Skeletal muscle satellite cell (primary cell): ENCODE measurements at regions not wholly inside any gene's neighbourhood (a gene's known extent, or its start where the extent isn't known, plus 50 kb on each side); places are given as distances from the start of the nearest gene placed in this dataset.
"Not testable (repeated sequence)": the region's sequence is repeated elsewhere in the genome, so short reads cannot be mapped to it uniquely, and the experiment has no call there.

Experiments
- H3K27me3 ChIP-seq: 2 replicates; pipeline ENCODE4 v1.7.0; 2013; ENCODE audit warnings: low read length; ENCODE audit not compliant: control insufficient read depth, insufficient read depth
- H3K36me3 ChIP-seq: 2 replicates; pipeline ENCODE4 v1.7.0; 2013; ENCODE audit warnings: mild to moderate bottlenecking, control low read depth, low read length; ENCODE audit not compliant: insufficient read depth
- H3K4me1 ChIP-seq: 2 replicates; pipeline ENCODE4 v1.7.0; 2013; ENCODE audit warnings: low read length; ENCODE audit not compliant: control insufficient read depth, insufficient read depth
- H3K4me2 ChIP-seq: 2 replicates; pipeline ENCODE4 v1.7.0; 2013; ENCODE audit warnings: mild to moderate bottlenecking, low read length
- H3K4me3 ChIP-seq: 2 replicates; pipeline ENCODE4 v1.7.0; 2013; ENCODE audit warnings: low read length
- H3K9ac ChIP-seq: 2 replicates; pipeline ENCODE4 v1.7.0; 2013; ENCODE audit warnings: mild to moderate bottlenecking, low read depth, low read length, moderate library complexity
- H3K9me3 ChIP-seq: replicated peaks from 2 replicates; pipeline ENCODE4 v1.7.0; 2013; ENCODE audit warnings: mild to moderate bottlenecking, control low read depth, low read length

DNA sequence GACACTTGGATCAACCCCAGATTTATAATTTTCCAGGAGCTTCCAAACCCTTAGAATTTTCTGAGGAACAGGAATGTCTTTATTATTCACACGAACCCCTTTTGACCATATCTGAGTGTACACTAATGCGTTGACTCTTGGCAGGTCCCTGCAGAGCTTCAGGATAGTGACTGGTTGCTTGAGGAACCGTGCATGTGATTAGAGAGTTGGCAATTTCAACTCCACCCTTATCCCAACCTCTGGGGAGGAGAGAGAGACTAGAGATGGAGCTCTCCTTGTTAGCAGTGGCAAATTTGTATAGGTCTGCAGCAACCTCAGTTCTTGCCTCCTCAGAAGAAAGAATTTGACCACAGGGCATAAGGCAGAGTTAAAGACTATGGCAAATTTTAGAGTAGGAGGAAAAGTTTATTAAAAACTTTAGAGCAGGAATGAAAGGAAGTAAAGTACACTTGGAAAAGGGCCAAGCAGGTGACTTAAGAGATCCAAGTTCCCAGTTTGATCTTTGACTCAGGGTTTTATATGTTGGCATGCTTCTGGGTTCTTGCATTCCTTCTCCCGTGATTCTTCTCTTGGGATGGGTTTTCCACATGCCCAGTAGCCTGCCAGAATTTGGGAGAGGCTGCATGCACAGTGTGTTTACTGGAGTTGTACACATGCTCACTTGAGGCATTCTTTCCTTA is 93.8 kb upstream of the ETV3 start:
- H3K36me3 ChIP-seq, result no peaks in the 10 kb centered on the region
- H3K4me1 ChIP-seq, result no peaks in the 10 kb centered on the region
- H3K4me2 ChIP-seq, result no peak overlapping the region
- H3K9ac ChIP-seq, result no peak overlapping the region
- peaks cover 4% of the 10 kb centered on the region for H3K27me3 ChIP-seq
- no peak overlapping the region for H3K4me3 ChIP-seq
- no peaks in the 10 kb centered on the region for H3K9me3 ChIP-seq

DNA sequence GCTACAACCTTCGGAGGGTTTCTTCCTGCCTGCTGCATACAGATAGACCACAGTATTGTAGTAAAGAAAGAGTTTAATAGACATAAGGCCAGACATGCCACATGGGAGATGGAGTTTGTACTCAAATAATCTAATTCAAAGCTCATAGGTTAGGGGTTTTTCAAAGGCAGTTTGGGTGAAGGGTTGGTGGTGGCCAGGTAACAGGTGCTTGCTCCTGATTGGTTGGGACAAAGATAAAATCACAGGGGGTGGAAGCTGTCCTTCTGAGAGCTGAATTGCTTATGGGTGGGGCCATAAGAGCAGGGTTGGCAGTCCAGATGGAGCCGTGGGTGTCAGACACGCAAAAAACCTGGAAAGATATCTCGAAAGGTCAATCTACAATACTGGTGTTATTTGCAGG is 92.3 kb upstream of the ETV3 start:
- Histone ChIP-seq H3K4me3 (no peak overlapping the region), H3K9me3 (no peaks in the 10 kb centered on the region), H3K9ac (no peak overlapping the region), H3K27me3 (peaks cover 4% of the 10 kb centered on the region), H3K4me1 (no peaks in the 10 kb centered on the region), H3K36me3 (no peaks in the 10 kb centered on the region), H3K4me2 (no peak overlapping the region)

DNA sequence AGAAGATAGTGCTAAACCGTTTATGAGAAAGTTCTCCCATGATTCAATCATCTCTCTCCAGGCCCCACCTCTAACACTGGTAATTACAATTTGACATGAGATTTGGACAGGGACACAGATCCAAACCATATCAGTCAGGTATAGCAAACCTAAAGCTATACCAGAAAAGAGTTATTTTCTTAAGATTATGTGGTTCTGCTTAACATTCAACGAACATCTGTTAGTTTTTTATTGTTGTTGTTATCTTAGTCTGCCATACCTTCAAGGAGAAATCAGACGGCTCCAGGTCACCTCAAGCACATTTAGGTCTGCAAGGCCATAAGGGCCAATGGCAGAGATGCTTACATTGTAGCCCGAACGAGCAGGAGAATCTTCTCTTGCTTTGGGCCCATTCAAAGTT is 89.5 kb upstream of the ETV3 start:
- H3K27me3 ChIP-seq, result peaks cover 4% of the 10 kb centered on the region
- H3K4me3 ChIP-seq, result no peak overlapping the region
- no peak overlapping the region for H3K9ac ChIP-seq
- H3K4me2 ChIP-seq, result no peak overlapping the region
- H3K36me3 ChIP-seq, result no peaks in the 10 kb centered on the region
- H3K4me1 ChIP-seq, result no peaks in the 10 kb centered on the region
- no peaks in the 10 kb centered on the region for H3K9me3 ChIP-seq

DNA sequence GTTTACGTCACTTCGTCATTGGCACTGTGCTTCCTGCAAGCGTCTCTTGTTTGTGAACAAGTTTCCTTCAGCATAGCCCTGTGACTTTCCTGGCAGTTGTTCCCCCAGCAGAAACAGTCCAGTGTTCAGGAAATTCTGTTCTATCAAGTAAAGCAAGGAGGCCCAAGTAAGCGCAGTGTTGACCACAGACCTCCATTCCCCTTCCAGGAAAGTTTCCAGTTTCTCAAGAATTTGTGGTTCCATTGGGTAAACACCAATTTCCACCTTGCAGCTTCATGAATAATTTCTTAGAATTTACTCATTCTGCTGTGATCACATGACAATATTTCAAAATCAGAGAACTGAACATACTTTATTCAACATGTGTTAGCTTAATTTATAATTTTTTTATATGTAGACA is 88.5 kb upstream of the ETV3 start:
- no peaks in the 10 kb centered on the region for H3K9me3 ChIP-seq
- no peak overlapping the region for H3K4me2 ChIP-seq
- H3K27me3 ChIP-seq, result peaks cover 4% of the 10 kb centered on the region
- no peak overlapping the region for H3K4me3 ChIP-seq
- H3K36me3 ChIP-seq, result no peaks in the 10 kb centered on the region
- H3K9ac ChIP-seq, result no peak overlapping the region
- H3K4me1 ChIP-seq, result no peaks in the 10 kb centered on the region

DNA sequence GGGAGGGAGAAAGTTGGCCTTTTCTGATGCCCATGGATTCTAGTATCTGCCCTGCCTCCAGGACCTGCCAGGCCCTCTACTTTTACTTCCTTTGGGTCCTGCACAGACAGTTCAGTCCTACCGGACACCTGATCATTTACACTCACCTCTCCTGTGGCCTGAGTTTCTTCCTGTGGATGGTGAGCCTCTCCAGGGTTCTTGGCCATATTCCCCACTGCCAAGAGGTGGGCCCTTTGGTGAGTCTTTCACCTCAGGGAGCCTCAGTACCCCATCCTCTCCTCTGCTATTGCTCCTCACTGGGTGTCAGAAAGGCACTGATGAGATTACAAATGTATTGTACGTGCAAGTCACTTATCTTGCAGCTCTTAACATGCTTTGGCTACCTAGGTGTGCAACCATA is 81.4 kb upstream of the ETV3 start:
- Histone ChIP-seq H3K4me2 (no peak overlapping the region), H3K9me3 (no peaks in the 10 kb centered on the region), H3K4me1 (no peaks in the 10 kb centered on the region), H3K9ac (no peak overlapping the region), H3K36me3 (no peaks in the 10 kb centered on the region), H3K4me3 (no peak overlapping the region), H3K27me3 (peaks cover 9% of the 10 kb centered on the region)

DNA sequence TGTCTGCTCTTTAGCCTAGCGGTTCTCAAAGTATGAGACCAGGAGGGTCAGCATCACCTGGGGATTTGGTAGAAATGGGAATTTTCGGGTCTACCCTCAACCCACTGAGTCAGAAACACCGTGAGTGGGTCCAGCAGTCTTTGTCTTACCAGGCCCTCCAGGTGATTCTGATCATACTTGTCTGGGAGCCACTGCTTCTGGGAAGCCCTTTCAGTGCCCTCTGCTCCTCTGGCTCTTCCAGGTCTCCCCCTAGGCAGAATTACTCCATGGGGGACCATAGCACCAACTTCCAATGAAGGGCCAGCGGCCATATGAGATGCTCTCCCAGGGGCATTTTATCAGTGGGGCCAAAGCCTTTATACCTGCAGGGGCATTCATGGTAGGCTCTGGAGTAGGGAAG is 81.0 kb upstream of the ETV3 start:
- no peak overlapping the region for H3K9ac ChIP-seq
- no peaks in the 10 kb centered on the region for H3K9me3 ChIP-seq
- H3K4me3 ChIP-seq, result no peak overlapping the region
- H3K36me3 ChIP-seq, result no peaks in the 10 kb centered on the region
- no peaks in the 10 kb centered on the region for H3K4me1 ChIP-seq
- peaks cover 9% of the 10 kb centered on the region for H3K27me3 ChIP-seq
- no peak overlapping the region for H3K4me2 ChIP-seq

DNA sequence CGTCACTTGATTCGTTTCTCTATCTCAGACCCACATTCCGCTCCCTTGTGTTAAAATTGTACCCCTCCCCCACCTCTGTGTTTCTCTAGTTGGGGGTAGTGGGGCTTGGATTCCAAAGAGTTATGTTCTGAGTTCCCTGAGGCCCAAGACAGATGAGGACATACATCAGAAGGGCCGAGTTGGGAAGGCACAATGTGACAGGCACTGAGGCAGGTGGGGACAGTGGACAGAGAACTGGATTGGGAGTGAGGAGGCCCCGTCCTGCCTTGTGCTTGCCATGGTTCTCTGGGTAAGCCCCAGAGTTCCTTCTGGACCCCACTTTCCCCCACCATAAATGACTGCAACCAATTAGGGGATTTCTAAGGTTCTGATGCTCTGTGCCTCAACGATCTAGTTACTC is 80.5 kb upstream of the ETV3 start:
- no peak overlapping the region for H3K4me3 ChIP-seq
- H3K4me1 ChIP-seq, result no peaks in the 10 kb centered on the region
- no peak overlapping the region for H3K9ac ChIP-seq
- H3K27me3 ChIP-seq, result peaks cover 9% of the 10 kb centered on the region
- H3K36me3 ChIP-seq, result no peaks in the 10 kb centered on the region
- H3K4me2 ChIP-seq, result no peak overlapping the region
- no peaks in the 10 kb centered on the region for H3K9me3 ChIP-seq

DNA sequence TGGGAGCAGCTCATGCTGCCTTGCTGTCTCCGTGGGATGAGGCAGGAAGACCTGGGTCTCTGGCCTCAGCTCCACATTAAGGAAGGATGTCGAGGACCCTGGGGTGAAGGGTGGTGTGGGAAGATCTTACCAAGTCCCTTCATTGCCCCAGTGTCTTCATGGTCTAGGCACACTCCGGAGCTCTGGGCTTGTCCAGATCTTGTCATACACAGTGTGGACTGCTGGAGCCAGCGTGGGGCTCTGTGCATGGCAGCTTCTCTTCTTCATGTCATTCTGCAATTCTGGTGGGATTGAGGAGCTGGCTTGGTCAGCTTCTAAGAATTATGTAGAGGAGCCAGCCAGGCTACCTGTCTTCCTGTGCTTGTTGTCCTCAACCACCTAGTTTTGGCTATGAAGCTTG is 79.3 kb upstream of the ETV3 start:
- H3K4me3 ChIP-seq, result no peak overlapping the region
- no peaks in the 10 kb centered on the region for H3K9me3 ChIP-seq
- no peaks in the 10 kb centered on the region for H3K36me3 ChIP-seq
- H3K4me2 ChIP-seq, result no peak overlapping the region
- H3K4me1 ChIP-seq, result no peaks in the 10 kb centered on the region
- H3K9ac ChIP-seq, result no peak overlapping the region
- H3K27me3 ChIP-seq, result peaks cover 9% of the 10 kb centered on the region

DNA sequence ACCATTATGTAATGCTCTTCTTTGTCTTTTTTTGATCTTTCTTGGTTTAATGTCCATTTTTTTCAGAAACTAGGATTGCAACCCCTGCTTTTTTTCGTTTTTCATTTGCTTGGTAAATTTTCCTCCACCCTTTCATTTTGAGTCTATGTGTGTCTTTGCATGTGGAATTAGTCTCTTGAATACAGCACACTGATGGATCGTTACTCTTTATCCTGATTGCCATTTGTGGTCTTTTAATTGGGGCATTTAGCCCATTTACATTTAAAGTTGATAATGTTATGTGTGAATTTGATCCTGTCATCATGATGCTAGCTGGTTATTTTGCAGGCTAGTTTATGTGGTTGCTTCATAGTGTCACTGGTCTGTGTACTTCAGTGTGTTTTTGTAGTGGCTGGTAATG is 75.6 kb upstream of the ETV3 start:
- Histone ChIP-seq H3K27me3 (peaks cover 10% of the 10 kb centered on the region), H3K4me2 (no peak overlapping the region), H3K9ac (no peak overlapping the region), H3K4me1 (no peaks in the 10 kb centered on the region), H3K9me3 (no peaks in the 10 kb centered on the region), H3K36me3 (no peaks in the 10 kb centered on the region), H3K4me3 (no peak overlapping the region)

DNA sequence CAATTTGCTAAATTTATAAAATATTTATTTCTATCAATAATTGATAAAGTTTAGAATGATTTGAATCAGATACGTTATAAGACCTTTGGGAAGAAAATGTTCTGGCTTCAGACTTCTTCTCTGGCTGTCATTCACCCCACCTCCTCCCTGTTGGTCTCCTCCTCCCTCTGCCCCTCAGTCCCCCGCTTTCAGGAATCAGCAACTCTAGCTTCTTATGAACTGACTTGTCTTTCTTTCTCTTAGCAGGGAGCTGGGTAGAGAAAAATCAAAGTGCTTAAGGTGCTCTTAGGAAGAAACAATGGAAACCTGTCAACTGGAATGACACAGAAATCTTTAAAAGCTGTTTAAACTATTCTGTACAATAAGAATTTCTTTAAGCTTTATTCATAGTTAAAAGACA is 71.3 kb upstream of the ETV3 start:
- Histone ChIP-seq H3K4me1 (no peaks in the 10 kb centered on the region), H3K36me3 (no peaks in the 10 kb centered on the region), H3K9me3 (no peaks in the 10 kb centered on the region), H3K9ac (no peak overlapping the region), H3K4me2 (no peak overlapping the region), H3K4me3 (no peak overlapping the region), H3K27me3 (peaks cover 13% of the 10 kb centered on the region)

DNA sequence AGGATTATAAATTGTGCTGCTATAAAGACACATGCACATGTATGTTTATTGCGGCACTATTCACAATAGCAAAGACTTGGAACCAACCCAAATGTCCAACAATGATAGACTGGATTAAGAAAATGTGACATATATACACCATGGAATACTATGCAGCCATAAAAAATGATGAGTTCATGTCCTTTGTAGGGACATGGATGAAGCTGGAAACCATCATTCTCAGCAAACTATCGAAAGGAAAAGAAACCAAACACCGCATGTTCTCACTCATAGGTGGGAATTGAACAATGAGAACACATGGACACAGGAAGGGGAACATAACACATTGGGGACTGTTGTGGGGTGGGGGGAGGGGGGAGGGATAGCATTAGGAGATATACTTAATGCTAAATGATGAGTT is 67.8 kb upstream of the ETV3 start:
- H3K9ac ChIP-seq, H3K4me2 ChIP-seq, H3K36me3 ChIP-seq, H3K4me3 ChIP-seq, H3K4me1 ChIP-seq, H3K9me3 ChIP-seq: not testable (repeated sequence)
- peaks cover 21% of the 10 kb centered on the region for H3K27me3 ChIP-seq

DNA sequence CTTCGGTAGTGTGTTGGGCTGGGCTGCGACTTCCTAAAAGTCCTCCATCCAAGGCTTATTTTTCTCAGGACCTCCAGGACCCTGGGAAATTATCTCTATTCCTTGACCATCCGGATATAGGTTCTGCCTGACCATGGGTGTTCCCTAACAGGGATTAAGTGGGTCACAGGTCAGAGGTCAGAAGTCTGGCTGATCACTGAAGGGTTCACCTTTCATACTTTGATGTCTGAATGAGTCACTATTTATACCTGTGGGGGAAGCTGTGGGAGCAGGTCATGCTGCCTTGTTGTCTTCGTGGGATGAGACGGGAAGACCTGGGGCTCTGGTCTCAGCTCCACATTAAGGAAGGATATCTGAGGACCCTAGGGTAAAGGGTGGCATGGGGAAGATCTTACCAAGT is 65.0 kb upstream of the ETV3 start:
- Histone ChIP-seq H3K4me1 (no peaks in the 10 kb centered on the region), H3K4me3 (no peak overlapping the region), H3K27me3 (peaks cover 18% of the 10 kb centered on the region), H3K4me2 (no peak overlapping the region), H3K36me3 (no peaks in the 10 kb centered on the region), H3K9me3 (no peaks in the 10 kb centered on the region), H3K9ac (no peak overlapping the region)
